ENCODE measurements at regions not wholly inside any gene's neighbourhood (a gene's known extent, or its start where the extent isn't known, plus 50 kb on each side); places are given as distances from the start of the nearest gene placed in this dataset.

DNA sequence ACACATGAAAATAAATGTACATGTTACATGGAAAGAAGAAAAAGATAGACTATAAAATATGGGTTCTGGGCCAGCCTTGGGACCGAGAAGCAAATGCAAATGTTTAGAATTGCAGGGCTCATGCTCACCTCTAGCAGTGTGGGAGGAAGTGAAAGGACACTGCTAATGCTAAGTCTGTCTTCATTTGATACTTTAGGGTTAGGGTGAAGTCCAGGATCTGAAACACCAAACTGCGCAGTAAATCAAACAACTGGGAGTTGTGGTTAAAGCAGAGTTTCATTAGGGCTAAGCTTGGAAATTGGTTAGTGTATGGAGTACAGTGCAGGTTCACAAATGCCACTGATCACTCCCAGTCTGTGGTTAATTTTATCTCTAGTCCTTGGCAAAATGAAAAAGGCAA, 73.2 kb upstream of the PDK4 start:
- no peak for TF ChIP-seq CTCF (IDR thresholded peaks at IDR 0.05; ENCODE audit: low read depth, low read length)
- no peak overlapping the region for H3K4me3 ChIP-seq (ENCODE audit: low read depth, low read length)

DNA sequence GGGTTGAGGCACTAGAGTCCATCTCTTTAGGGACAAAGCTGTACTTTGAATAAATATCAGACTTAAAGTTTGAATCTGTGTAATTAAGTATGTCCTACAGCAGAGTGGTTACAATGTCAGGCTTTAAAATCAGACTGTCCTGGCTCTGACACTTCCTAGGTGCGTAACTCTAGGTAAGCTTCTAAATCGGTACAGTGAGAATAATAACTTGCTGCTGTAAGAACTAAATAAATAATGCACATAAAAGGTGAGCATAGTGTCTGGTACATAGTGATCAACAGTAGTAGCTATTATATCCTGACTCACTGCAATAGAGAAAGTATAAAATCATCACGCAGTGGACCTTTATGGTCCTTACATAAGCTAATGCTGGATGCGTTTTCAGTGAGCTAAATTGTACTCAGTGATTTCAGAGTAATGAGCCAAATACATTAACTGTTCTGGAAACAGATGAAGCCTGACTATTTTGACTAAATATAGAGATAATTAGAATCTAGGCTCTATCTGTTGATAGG, 72.2 kb upstream of the PDK4 start:
- H3K4me3 ChIP-seq (ENCODE audit: low read depth, low read length), result no peak overlapping the region
- no peak for TF ChIP-seq CTCF (IDR thresholded peaks at IDR 0.05; ENCODE audit: low read depth, low read length)

DNA sequence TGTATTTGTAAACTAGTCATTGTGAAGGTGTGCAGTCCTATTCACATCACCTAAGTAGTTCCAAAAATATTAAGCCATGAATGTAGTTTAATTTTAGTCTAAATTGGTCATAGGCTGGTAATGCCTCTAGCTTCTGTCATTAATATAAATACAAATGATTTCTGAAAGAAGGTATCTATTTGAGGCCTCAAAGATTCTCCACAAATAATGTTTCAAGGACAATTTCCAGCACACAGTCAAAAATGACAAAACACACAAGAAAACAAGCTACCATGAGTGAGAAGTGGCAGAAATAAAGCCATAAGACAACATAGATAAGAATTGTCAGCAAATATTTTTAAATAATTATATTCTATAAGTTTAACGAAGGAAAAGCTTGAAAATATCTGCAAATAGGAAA, 66.7 kb upstream of the PDK4 start:
- no peak overlapping the region for H3K4me3 ChIP-seq (ENCODE audit: low read depth, low read length)
- TF ChIP-seq CTCF (IDR thresholded peaks at IDR 0.05; ENCODE audit: low read depth, low read length), result no peak

DNA sequence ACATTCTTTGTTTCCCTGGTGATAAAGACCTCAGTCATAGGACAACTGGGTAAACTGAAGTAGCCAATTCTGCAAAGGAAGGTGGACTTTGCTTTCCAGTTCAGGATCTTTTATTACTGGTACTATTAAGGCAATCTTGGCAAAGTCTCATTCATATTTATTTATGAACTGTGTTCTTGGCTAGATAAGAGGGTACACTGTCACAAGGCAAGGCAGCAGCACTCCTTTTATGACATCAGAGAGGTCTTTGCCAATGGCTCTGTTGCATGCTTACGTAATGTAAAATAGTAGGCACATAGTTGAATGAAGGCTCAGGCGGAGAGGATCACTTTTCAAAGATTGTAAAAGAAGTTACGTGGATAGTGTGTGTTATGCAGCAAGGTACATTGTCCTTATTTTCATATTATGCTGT, 63.7 kb upstream of the PDK4 start:
- no peak overlapping the region for H3K4me3 ChIP-seq (ENCODE audit: low read depth, low read length)
- no peak for TF ChIP-seq CTCF (IDR thresholded peaks at IDR 0.05; ENCODE audit: low read depth, low read length)

DNA sequence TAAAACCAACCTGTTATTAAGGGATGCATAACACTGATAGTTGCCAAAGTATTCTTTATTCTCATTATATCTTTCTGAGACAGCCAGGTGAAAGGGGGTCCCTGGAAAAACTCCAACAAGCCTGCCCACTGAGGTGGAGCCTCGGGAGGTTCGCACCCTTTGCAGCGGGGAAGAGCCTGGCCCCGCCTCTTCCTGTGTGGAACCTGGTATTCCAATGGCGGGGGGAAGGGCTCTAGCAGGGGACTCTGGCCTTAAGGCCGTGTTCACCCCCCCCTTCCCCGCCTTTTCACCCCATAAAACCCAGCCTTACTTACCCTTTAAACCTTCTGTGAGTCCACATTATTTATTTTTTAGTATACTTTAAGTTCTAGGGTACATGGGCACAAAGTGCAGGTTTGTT, 62.4 kb upstream of the PDK4 start:
- H3K4me3 ChIP-seq (ENCODE audit: low read depth, low read length), result no peak overlapping the region
- TF ChIP-seq CTCF (IDR thresholded peaks at IDR 0.05; ENCODE audit: low read depth, low read length), result no peak

DNA sequence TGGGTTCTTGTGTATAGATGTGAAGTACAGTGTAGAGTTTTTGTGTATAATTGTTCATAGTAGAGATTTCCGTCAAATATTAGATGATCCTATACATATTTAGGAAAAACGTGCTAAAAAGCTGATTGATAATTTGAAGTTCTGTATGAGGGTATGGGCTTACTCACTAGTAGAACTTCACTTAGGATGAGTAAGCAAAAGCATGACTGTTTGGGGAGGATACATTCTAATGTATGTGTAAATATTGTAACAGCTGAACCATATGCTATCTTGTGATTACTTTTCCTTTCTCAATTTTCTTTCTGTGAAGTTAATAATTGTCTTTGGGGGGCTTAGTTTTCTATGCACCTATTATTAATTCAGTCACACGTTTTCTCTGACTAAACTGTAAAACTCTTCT, 53.2 kb upstream of the PDK4 start:
- no peak for TF ChIP-seq CTCF (IDR thresholded peaks at IDR 0.05; ENCODE audit: low read depth, low read length)
- no peak overlapping the region for H3K4me3 ChIP-seq (ENCODE audit: low read depth, low read length)

GRCh38 chr7:95646350-95646749, 50.0 kb upstream of the PDK4 start:
- TF ChIP-seq CTCF (IDR thresholded peaks at IDR 0.05; ENCODE audit: low read depth, low read length), result no peak
- H3K4me3 ChIP-seq (ENCODE audit: low read depth, low read length), result no peak overlapping the region
